AG09319 (cell line): ENCODE measurements at regions not wholly inside any gene's neighbourhood (a gene's known extent, or its start where the extent isn't known, plus 50 kb on each side); places are given as distances from the start of the nearest gene placed in this dataset.
A peak's percentile ranks its signal among the peaks of the same experiment; 100 is the strongest.

Experiments used
- DNase-seq: peaks from one replicate; pipeline ENCODE4 v3.0.0-alpha.2; 2010; ENCODE audit warnings: low read depth; ENCODE audit errors: extremely low read depth
- CTCF ChIP-seq: IDR thresholded peaks from 2 replicates; pipeline ENCODE4 v1.5.1; 2011; ENCODE audit warnings: low read depth, mild to moderate bottlenecking, inconsistent platforms, low read length, moderate library complexity

DNA sequence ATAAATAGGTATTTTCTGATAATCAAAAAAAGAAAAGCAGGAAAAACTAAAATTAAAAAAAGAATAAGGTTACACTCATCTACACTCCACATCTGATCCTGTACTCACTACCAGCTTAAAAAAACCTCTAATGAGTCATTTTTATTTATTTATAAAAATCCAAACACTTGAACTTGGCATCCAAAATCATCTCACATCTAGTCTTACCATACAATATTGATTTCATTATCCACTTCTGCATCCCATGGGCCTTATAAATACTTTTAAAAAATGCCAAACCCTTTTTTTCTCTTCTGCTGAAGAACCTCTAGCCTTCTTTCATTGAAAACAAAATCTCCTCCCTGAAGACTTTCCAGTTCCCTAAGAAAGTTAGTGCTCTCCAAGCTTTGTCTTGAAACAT is 109.7 kb downstream of the TMTC3 start:
- DNase-seq = peak; percentile 20
- no peak for TF ChIP-seq CTCF

- no peak for DNase-seq
Observed at GRCh38 chr12:88253371-88253978, 111.4 kb downstream of the TMTC3 start.

DNA sequence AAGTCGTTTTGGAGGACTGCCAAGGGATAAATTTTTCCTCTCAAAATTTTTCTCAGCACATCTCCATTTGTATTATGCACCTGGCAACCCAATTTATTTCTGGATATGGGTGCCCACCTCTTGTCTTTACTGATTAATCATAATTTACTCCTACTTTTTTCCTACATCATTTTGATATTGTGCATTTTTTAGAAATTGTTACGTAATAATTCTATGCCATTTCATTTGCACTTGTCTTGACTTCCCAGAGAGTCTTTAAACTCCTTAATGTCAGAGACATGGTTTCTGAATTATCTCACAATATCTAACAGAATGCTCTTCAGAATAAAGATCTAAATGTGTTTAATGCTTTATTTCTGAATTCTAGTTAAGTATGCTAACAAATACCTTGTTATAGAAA is 113.1 kb downstream of the TMTC3 start:
- TF ChIP-seq CTCF = no peak

More at GRCh38 chr12:88253371-88253978, 111.4 kb downstream of the TMTC3 start:
- no peak for TF ChIP-seq CTCF

DNA sequence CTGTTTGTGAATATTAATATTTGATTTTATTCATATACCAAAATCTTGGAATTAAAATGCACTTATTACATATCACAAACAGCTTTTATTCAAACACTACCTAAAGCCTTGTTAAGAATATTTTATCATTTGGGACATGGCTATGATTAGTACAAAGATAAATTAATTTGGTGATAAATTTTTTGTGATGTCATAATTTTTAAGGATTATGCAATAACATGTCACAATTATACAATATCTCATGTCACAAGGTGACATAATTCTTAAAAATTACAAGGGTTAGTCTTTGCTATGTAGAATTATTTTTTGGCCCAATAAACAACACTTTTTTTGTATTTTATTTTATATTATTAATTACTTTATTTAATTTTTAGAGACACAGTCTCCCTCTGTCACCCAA is 113.7 kb downstream of the TMTC3 start:
- TF ChIP-seq CTCF = no peak
- no peak for DNase-seq

More for the DNA sequence above, 113.1 kb downstream of the TMTC3 start:
- DNase-seq = no peak

DNA sequence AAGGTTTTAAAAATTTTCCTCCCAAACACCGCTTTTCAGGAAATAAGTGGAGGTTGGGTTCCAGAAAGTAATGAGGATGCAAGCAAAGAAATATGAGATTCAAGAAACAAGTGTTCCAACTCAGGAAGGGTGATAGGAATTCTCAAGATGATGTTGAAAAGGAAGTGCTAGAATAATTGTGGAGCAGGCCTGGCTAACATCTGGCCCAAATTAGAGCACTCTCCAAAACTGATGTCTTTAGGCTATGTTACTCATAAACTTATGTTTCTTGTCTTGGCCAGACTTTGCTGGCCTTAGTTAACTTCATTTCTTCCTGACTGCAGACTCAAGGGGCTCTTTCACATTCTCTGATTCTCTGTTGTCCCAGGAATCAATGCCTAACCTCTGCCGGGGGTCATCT is 116.3 kb downstream of the TMTC3 start:
- TF ChIP-seq CTCF = no peak
- DNase-seq = peak; percentile 77

GRCh38 chr12:88266806-88267360 is 124.8 kb downstream of the TMTC3 start:
- no peak for DNase-seq
- TF ChIP-seq CTCF = no peak

DNA sequence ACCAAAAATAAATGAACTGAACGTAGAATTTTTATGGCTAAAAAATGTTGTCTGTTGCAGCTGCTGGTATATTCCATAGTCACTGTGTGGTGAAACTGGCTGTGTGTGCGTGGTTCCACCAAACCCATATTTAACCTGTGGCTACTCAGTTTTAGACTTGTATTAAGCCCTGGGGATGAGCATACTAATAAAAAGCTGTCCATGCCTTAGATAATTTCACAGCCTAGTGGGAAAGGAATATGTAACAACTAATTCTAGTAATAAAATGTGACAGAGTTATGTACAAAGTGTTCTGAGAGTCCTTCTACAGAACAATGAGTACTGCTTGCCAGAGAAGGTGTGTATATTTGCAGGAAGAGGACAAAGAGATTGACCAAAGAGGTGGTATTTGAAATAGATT is 125.5 kb downstream of the TMTC3 start:
- no peak for DNase-seq
- TF ChIP-seq CTCF = no peak
